G401.6 (cell line): ENCODE measurements at regions not wholly inside any gene's neighbourhood (a gene's known extent, or its start where the extent isn't known, plus 50 kb on each side); places are given as distances from the start of the nearest gene placed in this dataset.
"Not testable (repeated sequence)": the region's sequence is repeated elsewhere in the genome, so short reads cannot be mapped to it uniquely, and the experiment has no call there.

Experiments used
- FAIRE-seq: peaks from 2 replicates; lab custom pipeline; 2012; peaks lifted over from hg19 to GRCh38; lab: Jason Lieb, UNC

GRCh38 chr16:54879681-54880080 is 51.0 kb upstream of the IRX5 start:
- FAIRE-seq = no peak

GRCh38 chr16:54878301-54878700 is 52.4 kb upstream of the IRX5 start:
- FAIRE-seq = no peak

GRCh38 chr16:54875443-54875842 is 55.2 kb upstream of the IRX5 start:
- FAIRE-seq = no peak

- not testable (repeated sequence) for FAIRE-seq
Observed at GRCh38 chr16:54873716-54874373, 56.8 kb upstream of the IRX5 start.

- no peak for FAIRE-seq
Observed at GRCh38 chr16:54873071-54873470, 57.6 kb upstream of the IRX5 start.

GRCh38 chr16:54870151-54870550 is 60.5 kb upstream of the IRX5 start:
- no peak for FAIRE-seq

GRCh38 chr16:54867302-54867832 is 63.3 kb upstream of the IRX5 start:
- no peak for FAIRE-seq

GRCh38 chr16:54862529-54862928 is 68.1 kb upstream of the IRX5 start:
- no peak for FAIRE-seq

GRCh38 chr16:54856871-54857270 is 73.8 kb upstream of the IRX5 start:
- FAIRE-seq = no peak

GRCh38 chr16:54847609-54848008 is 83.1 kb upstream of the IRX5 start:
- no peak for FAIRE-seq

- FAIRE-seq = no peak
Observed at GRCh38 chr16:54847207-54847606, 83.5 kb upstream of the IRX5 start.

GRCh38 chr16:54846766-54847165 is 83.9 kb upstream of the IRX5 start:
- no peak for FAIRE-seq

GRCh38 chr16:54843424-54843750 is 87.3 kb upstream of the IRX5 start:
- FAIRE-seq = no peak

- FAIRE-seq = no peak
Observed at GRCh38 chr16:54842743-54843423, 87.8 kb upstream of the IRX5 start.

- FAIRE-seq = no peak
Observed at GRCh38 chr16:54829691-54830090, 101.0 kb upstream of the IRX5 start.

- FAIRE-seq = no peak
Observed at GRCh38 chr16:54822892-54823291, 107.8 kb upstream of the IRX5 start.

- no peak for FAIRE-seq
Observed at GRCh38 chr16:54822492-54822891, 108.2 kb upstream of the IRX5 start.

- FAIRE-seq = no peak
Observed at GRCh38 chr16:54821731-54822130, 108.9 kb upstream of the IRX5 start.

- FAIRE-seq = no peak
Observed at GRCh38 chr16:54817940-54818574, 112.6 kb upstream of the IRX5 start.

- no peak for FAIRE-seq
Observed at GRCh38 chr16:54817432-54817831, 113.2 kb upstream of the IRX5 start.

- no peak for FAIRE-seq
Observed at GRCh38 chr16:54816471-54816870, 114.2 kb upstream of the IRX5 start.

GRCh38 chr16:54815177-54815576 is 115.5 kb upstream of the IRX5 start:
- FAIRE-seq = no peak

- FAIRE-seq = no peak
Observed at GRCh38 chr16:54813778-54814177, 116.9 kb upstream of the IRX5 start.

- FAIRE-seq = no peak
Observed at GRCh38 chr16:54812229-54812628, 118.4 kb upstream of the IRX5 start.
